Hepatocyte (in vitro differentiated cells): ENCODE measurements at regions not wholly inside any gene's neighbourhood (a gene's known extent, or its start where the extent isn't known, plus 50 kb on each side); places are given as distances from the start of the nearest gene placed in this dataset.

Source experiments
- DNase-seq: peaks from one replicate; pipeline ENCODE4 v3.0.0-alpha.2; 2016; ENCODE audit warnings: low spot score
- H2AFZ ChIP-seq: fragments of 200-600 bp; sonication (generic); 2 replicates; pipeline ENCODE4 v1.6.0; 2016; ENCODE audit warnings: antibody characterized with exemption, mild to moderate bottlenecking
- H3K27ac ChIP-seq: fragments of 200-600 bp; sonication (generic); 2 replicates; pipeline ENCODE4 v1.5.1; 2016; ENCODE audit warnings: mild to moderate bottlenecking
- H3K27me3 ChIP-seq: fragments of 200-600 bp; sonication (generic); 2 replicates; pipeline ENCODE4 v1.6.1; 2016
- H3K36me3 ChIP-seq: fragments of 200-600 bp; sonication (generic); replicated peaks from 2 replicates; pipeline ENCODE4 v1.5.1; 2016; ENCODE audit warnings: low read depth; ENCODE audit not compliant: insufficient read depth
- H3K4me1 ChIP-seq: fragments of 200-600 bp; sonication (generic); 2 replicates; pipeline ENCODE4 v1.5.1; 2016; ENCODE audit warnings: mild to moderate bottlenecking, moderate library complexity; ENCODE audit not compliant: insufficient read depth
- H3K4me2 ChIP-seq: fragments of 200-600 bp; sonication (generic); 2 replicates; pipeline ENCODE4 v1.6.0; 2016
- H3K4me3 ChIP-seq: fragments of 200-600 bp; sonication (generic); 2 replicates; pipeline ENCODE4 v1.5.1; 2016; ENCODE audit warnings: mild to moderate bottlenecking
- H3K79me2 ChIP-seq: fragments of 200-600 bp; sonication (generic); 2 replicates; pipeline ENCODE4 v1.6.0; 2017; ENCODE audit warnings: mild to moderate bottlenecking
- H3K9me2 ChIP-seq: fragments of 200-600 bp; sonication (generic); replicated peaks from 2 replicates; pipeline ENCODE4 v1.6.0; 2017; ENCODE audit warnings: mild to moderate bottlenecking; ENCODE audit not compliant: insufficient read depth
- H3K9me3 ChIP-seq: fragments of 200-600 bp; sonication (generic); 2 replicates; pipeline ENCODE4 v1.5.1; 2016; ENCODE audit warnings: low read depth, mild to moderate bottlenecking
- H4K20me1 ChIP-seq: fragments of 200-600 bp; sonication (generic); 2 replicates; pipeline ENCODE4 v1.6.0; 2016; ENCODE audit warnings: mild to moderate bottlenecking; ENCODE audit not compliant: insufficient read depth, poor library complexity, severe bottlenecking
- CTCF ChIP-seq: fragments of 200-600 bp; sonication (generic); IDR thresholded peaks from 2 replicates; pipeline ENCODE4 v1.5.1; 2016; ENCODE audit warnings: antibody characterized with exemption, mild to moderate bottlenecking; ENCODE audit not compliant: poor library complexity
- EZH2 ChIP-seq: fragments of 200-600 bp; sonication (generic); IDR thresholded peaks from 2 replicates; pipeline ENCODE4 v1.6.1; 2016; ENCODE audit warnings: antibody characterized with exemption, mild to moderate bottlenecking, borderline replicate concordance
- EZH2phosphoT487 ChIP-seq: fragments of 200-600 bp; sonication (generic); IDR thresholded peaks from one replicate; pipeline ENCODE4 v1.6.1; 2018; ENCODE audit warnings: antibody characterized with exemption, mild to moderate bottlenecking, low read depth, moderate library complexity; ENCODE audit not compliant: unreplicated experiment, severe bottlenecking
- WGBS: methylation state at CpG from one replicate; pipeline ENCODE4 v1.1.6; 2016; ENCODE audit warnings: low lambda C conversion rate; ENCODE audit errors: missing lambda C conversion rate; 5-methylcytosine and 5-hydroxymethylcytosine counted together

- TF ChIP-seq EZH2 = no peak
- no peak for TF ChIP-seq CTCF
- TF ChIP-seq EZH2phosphoT487 = no peak
- H3K4me2 ChIP-seq = no peak overlapping the region
- H3K9me2 ChIP-seq = no peaks in the 10 kb centered on the region
- no peak overlapping the region for H3K4me3 ChIP-seq
- no peak overlapping the region for H3K27ac ChIP-seq
- H3K27me3 ChIP-seq = no peaks in the 10 kb centered on the region
- H2AFZ ChIP-seq = no peak overlapping the region
- WGBS = 83% methylated on average over 6 of the region's 6 CpGs
- H3K79me2 ChIP-seq = no peaks in the 10 kb centered on the region
- H3K36me3 ChIP-seq = no peaks in the 10 kb centered on the region
- no peaks in the 10 kb centered on the region for H3K4me1 ChIP-seq
- no peak for DNase-seq
- no peaks in the 10 kb centered on the region for H3K9me3 ChIP-seq
- no peaks in the 10 kb centered on the region for H4K20me1 ChIP-seq
Observed at GRCh38 chr22:47901911-47902310, 1139.5 kb downstream of the TBC1D22A start.

- no peaks in the 10 kb centered on the region for H4K20me1 ChIP-seq
- WGBS = 73% methylated on average over 8 of the region's 8 CpGs
- H3K4me1 ChIP-seq = no peaks in the 10 kb centered on the region
- H3K79me2 ChIP-seq = no peaks in the 10 kb centered on the region
- H3K4me3 ChIP-seq = no peak overlapping the region
- H3K9me2 ChIP-seq = no peaks in the 10 kb centered on the region
- TF ChIP-seq EZH2 (no peak), EZH2phosphoT487 (no peak), CTCF (no peak)
- no peak overlapping the region for H3K27ac ChIP-seq
- H3K36me3 ChIP-seq = no peaks in the 10 kb centered on the region
- H3K4me2 ChIP-seq = no peak overlapping the region
- no peak for DNase-seq
- H3K27me3 ChIP-seq = no peaks in the 10 kb centered on the region
- no peaks in the 10 kb centered on the region for H3K9me3 ChIP-seq
- no peak overlapping the region for H2AFZ ChIP-seq
Observed at GRCh38 chr22:47899894-47900293, 1137.4 kb downstream of the TBC1D22A start.

GRCh38 chr22:47898946-47899345 lies 1136.5 kb downstream of the TBC1D22A start:
- H3K4me1 ChIP-seq = no peaks in the 10 kb centered on the region
- H3K27ac ChIP-seq = no peak overlapping the region
- no peak overlapping the region for H3K4me3 ChIP-seq
- no peaks in the 10 kb centered on the region for H3K27me3 ChIP-seq
- H3K9me3 ChIP-seq = no peaks in the 10 kb centered on the region
- WGBS = 76% methylated on average over 3 of the region's 3 CpGs
- H4K20me1 ChIP-seq = no peaks in the 10 kb centered on the region
- H3K36me3 ChIP-seq = no peaks in the 10 kb centered on the region
- H3K4me2 ChIP-seq = no peak overlapping the region
- H3K79me2 ChIP-seq = no peaks in the 10 kb centered on the region
- no peaks in the 10 kb centered on the region for H3K9me2 ChIP-seq
- no peak for DNase-seq
- no peak for TF ChIP-seq CTCF
- TF ChIP-seq EZH2 = no peak
- TF ChIP-seq EZH2phosphoT487 = no peak
- no peak overlapping the region for H2AFZ ChIP-seq

GRCh38 chr22:47891609-47892008 lies 1129.2 kb downstream of the TBC1D22A start:
- no peaks in the 10 kb centered on the region for H3K4me1 ChIP-seq
- WGBS = 74% methylated on average over 6 of the region's 6 CpGs
- H3K36me3 ChIP-seq = no peaks in the 10 kb centered on the region
- no peaks in the 10 kb centered on the region for H4K20me1 ChIP-seq
- no peaks in the 10 kb centered on the region for H3K9me2 ChIP-seq
- H3K4me3 ChIP-seq = no peak overlapping the region
- no peaks in the 10 kb centered on the region for H3K9me3 ChIP-seq
- no peaks in the 10 kb centered on the region for H3K79me2 ChIP-seq
- H3K4me2 ChIP-seq = no peak overlapping the region
- H2AFZ ChIP-seq = no peak overlapping the region
- no peaks in the 10 kb centered on the region for H3K27me3 ChIP-seq
- TF ChIP-seq EZH2 = no peak
- no peak overlapping the region for H3K27ac ChIP-seq
- DNase-seq = no peak
